Glutamatergic neuron (in vitro differentiated cells): ENCODE measurements at regions not wholly inside any gene's neighbourhood (a gene's known extent, or its start where the extent isn't known, plus 50 kb on each side); places are given as distances from the start of the nearest gene placed in this dataset.

Experiments used
- DNase-seq: peaks from one replicate; pipeline ENCODE4 v3.0.0; 2022
- H3K27ac Mint-ChIP-seq: one replicate; pipeline ENCODE4 v1.8.0; 2020; ENCODE audit warnings: mild to moderate bottlenecking, mixed read lengths, inconsistent platforms; ENCODE audit not compliant: unreplicated experiment
- H3K27me3 Mint-ChIP-seq: one replicate; pipeline ENCODE4 v1.8.0; 2020; ENCODE audit warnings: mild to moderate bottlenecking, moderate library complexity, mixed read lengths, inconsistent platforms; ENCODE audit not compliant: unreplicated experiment
- H3K36me3 Mint-ChIP-seq: one replicate; pipeline ENCODE4 v1.8.0; 2020; ENCODE audit warnings: mild to moderate bottlenecking, mixed read lengths, inconsistent platforms; ENCODE audit not compliant: unreplicated experiment
- H3K4me1 Mint-ChIP-seq: one replicate; pipeline ENCODE4 v1.8.0; 2020; ENCODE audit warnings: mild to moderate bottlenecking, low read depth, mixed read lengths, inconsistent platforms; ENCODE audit not compliant: unreplicated experiment
- H3K4me3 Mint-ChIP-seq: one replicate; pipeline ENCODE4 v1.8.0; 2020; ENCODE audit warnings: mild to moderate bottlenecking, mixed read lengths, inconsistent platforms; ENCODE audit not compliant: unreplicated experiment
- H3K9me3 Mint-ChIP-seq: one replicate; pipeline ENCODE4 v1.8.0; 2020; ENCODE audit warnings: mild to moderate bottlenecking, moderate library complexity, mixed read lengths, inconsistent platforms; ENCODE audit not compliant: unreplicated experiment
- TF ChIP-seq, protein P1 (sequence below): fragments of 200-600 bp; sonication (generic); IDR thresholded peaks from one replicate; pipeline ENCODE4 v1.5.0; 2021; ENCODE audit not compliant: partially characterized antibody, unreplicated experiment

DNA sequence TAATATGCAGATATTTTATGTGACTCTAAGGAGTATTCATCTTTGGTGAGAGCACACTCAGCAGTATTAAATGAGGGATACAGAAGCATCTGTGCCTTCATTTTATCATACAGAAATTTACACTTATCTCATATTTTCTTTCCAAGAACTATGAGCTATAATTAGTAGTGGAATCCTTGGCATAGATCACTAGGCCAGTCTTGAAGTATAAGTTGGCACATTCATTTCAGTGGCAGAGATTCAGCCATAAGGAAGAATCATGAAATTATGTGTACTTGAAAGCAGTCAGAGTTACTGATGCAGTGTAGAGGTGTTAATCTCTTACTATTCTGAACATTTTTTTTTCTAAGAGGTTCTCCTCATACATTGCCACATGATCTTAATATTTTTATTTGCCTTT, 393.6 kb upstream of the GOLIM4 start:
- H3K4me1 Mint-ChIP-seq = peaks cover 19% of the 10 kb centered on the region
- TF ChIP-seq, protein P1, sequence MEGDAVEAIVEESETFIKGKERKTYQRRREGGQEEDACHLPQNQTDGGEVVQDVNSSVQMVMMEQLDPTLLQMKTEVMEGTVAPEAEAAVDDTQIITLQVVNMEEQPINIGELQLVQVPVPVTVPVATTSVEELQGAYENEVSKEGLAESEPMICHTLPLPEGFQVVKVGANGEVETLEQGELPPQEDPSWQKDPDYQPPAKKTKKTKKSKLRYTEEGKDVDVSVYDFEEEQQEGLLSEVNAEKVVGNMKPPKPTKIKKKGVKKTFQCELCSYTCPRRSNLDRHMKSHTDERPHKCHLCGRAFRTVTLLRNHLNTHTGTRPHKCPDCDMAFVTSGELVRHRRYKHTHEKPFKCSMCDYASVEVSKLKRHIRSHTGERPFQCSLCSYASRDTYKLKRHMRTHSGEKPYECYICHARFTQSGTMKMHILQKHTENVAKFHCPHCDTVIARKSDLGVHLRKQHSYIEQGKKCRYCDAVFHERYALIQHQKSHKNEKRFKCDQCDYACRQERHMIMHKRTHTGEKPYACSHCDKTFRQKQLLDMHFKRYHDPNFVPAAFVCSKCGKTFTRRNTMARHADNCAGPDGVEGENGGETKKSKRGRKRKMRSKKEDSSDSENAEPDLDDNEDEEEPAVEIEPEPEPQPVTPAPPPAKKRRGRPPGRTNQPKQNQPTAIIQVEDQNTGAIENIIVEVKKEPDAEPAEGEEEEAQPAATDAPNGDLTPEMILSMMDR = no peak
- no peak for DNase-seq
- H3K27me3 Mint-ChIP-seq = no peaks in the 10 kb centered on the region
- no peak overlapping the region for H3K4me3 Mint-ChIP-seq
- no peaks in the 10 kb centered on the region for H3K36me3 Mint-ChIP-seq
- no peak overlapping the region for H3K27ac Mint-ChIP-seq
- peaks cover 1% of the 10 kb centered on the region for H3K9me3 Mint-ChIP-seq

DNA sequence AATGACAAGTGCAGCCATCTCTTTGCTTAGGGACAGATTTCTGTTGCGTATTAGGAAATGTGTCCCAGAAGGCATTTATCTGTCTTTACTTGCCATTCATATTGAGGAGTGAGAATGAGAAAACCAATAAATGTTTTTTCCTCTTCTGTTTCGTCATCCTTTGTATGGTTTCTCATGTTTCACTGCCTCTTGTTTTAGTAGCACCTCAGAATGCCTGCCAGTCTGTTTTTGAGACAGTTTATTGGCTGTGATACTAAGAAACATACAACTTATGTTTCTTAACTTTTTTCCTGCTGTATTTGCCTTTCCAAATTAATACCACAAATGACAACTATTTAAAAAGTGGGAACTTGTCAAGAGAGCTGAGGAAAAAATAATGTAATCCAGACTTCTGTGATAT, 390.2 kb upstream of the GOLIM4 start:
- TF ChIP-seq, protein P1 = no peak
- no peaks in the 10 kb centered on the region for H3K27me3 Mint-ChIP-seq
- no peaks in the 10 kb centered on the region for H3K36me3 Mint-ChIP-seq
- H3K4me1 Mint-ChIP-seq = peaks cover 29% of the 10 kb centered on the region
- H3K27ac Mint-ChIP-seq = no peak overlapping the region
- H3K4me3 Mint-ChIP-seq = peak overlapping the region; percentile 6
- H3K9me3 Mint-ChIP-seq = peaks cover 1% of the 10 kb centered on the region
- DNase-seq = no peak

DNA sequence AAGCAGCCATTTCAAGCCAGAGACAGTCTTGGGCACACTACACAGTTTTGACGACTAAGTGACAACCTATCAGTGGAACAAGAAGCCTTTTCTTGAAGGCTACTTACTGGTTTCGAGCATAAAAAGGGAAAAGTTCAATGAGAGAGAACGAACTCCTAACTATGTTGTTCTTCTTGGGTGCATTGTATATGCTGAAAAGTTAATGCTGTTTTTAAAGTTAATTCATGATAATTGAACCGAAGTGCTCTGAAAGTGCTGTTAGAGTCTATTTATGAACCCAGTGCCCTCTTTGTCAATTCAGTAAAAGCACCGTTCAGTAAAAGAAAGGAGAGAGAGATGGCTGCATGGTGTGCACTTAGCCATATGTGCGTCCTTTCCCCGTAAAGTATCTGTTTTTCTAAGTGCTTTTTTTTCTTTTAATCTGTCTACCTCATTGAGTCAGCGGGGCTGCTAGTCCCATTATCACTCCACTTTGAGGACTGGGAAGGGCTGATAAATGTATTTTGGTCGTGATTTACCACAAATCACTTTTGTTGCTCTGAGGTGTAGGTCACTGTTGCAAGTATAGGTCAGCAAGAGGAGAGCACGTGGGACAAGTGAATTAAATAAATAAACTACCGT, 380.7 kb upstream of the GOLIM4 start:
- Mint-ChIP-seq H3K9me3 (peaks cover 7% of the 10 kb centered on the region), H3K4me1 (peaks cover 48% of the 10 kb centered on the region), H3K36me3 (no peaks in the 10 kb centered on the region), H3K27me3 (no peaks in the 10 kb centered on the region), H3K4me3 (peak overlapping the region; percentile 76), H3K27ac (peak overlapping the region; percentile 99)
- no peak for DNase-seq
- TF ChIP-seq, protein P1 = no peak

DNA sequence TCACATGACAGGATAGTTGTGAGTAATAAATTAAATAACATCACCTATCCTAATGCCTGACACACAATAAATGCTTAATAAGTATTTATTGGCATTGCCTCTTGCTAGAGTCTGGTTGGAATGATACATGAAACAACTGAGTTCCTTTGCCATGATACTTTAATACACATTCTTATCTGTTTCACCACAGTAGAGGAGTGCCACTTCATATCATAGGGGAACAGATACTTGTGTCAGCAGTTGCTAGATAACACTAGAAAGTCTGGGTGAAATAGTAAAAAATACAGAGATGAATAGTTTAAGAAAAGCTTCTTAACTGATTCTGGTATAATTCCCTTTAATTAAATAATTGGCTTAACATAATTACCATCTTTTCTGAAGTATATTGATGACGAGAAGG, 380.0 kb upstream of the GOLIM4 start:
- Mint-ChIP-seq H3K4me3 (peak overlapping the region; percentile 76), H3K4me1 (peaks cover 44% of the 10 kb centered on the region), H3K9me3 (peaks cover 7% of the 10 kb centered on the region), H3K27ac (peak overlapping the region; percentile 99), H3K27me3 (no peaks in the 10 kb centered on the region), H3K36me3 (no peaks in the 10 kb centered on the region)
- no peak for DNase-seq
- TF ChIP-seq, protein P1 = no peak

DNA sequence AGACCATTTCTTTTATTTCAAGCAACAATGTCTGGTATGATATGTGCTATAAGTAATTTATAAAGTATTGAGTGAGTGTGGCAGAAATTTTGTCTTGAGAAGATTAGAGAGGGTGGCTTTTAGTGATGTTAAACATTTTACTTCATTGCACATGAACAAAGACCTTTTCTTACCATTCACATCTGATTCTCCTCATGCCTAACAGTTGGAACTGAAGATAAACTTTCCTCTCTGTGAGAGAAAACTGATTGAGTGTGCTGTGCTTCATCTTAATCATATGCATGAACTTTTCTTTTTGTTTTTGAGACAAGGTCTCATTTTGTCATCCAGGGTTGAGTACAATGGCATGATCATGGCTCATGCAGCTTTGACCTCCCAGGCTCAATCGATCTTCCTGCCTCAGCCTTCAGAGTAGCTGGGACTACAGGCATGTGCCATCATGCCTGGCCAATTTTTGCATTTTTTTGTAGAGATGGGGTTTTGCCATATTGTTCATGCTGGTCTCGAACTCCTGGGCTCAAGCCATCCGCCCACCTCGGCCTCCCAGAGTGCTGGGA, 377.7 kb upstream of the GOLIM4 start:
- H3K4me1 Mint-ChIP-seq = peaks cover 50% of the 10 kb centered on the region
- DNase-seq = no peak
- no peaks in the 10 kb centered on the region for H3K27me3 Mint-ChIP-seq
- H3K27ac Mint-ChIP-seq = peak overlapping the region; percentile 78
- no peaks in the 10 kb centered on the region for H3K36me3 Mint-ChIP-seq
- TF ChIP-seq, protein P1 = no peak
- no peak overlapping the region for H3K4me3 Mint-ChIP-seq
- H3K9me3 Mint-ChIP-seq = peaks cover 5% of the 10 kb centered on the region
